HCT116 (cell line): ENCODE measurements at regions not wholly inside any gene's neighbourhood (a gene's known extent, or its start where the extent isn't known, plus 50 kb on each side); places are given as distances from the start of the nearest gene placed in this dataset.

Experiments used
- CTCF ChIP-seq, 3 experiments: fragments of 200-600 bp in 1 of 3; sonication (generic) in 1 of 3; IDR thresholded peaks in 2 of 3; conservative IDR thresholded peaks in 1 of 3; 2 replicates each; pipeline ENCODE4 v1.5.1; 2012 to 2017; ENCODE audit warnings: low read depth in 2 of 3, low read length in 2 of 3, antibody characterized with exemption in 1 of 3, borderline replicate concordance in 1 of 3, control low read depth in 1 of 3, mild to moderate bottlenecking in 1 of 3, mixed read lengths in 1 of 3, mixed run types in 1 of 3, moderate library complexity in 1 of 3; ENCODE audit not compliant: insufficient read depth in 1 of 3
- EZH2 ChIP-seq: fragments of 200-600 bp; sonication (generic); IDR thresholded peaks from 2 replicates; pipeline ENCODE4 v1.6.1; 2017; ENCODE audit warnings: antibody characterized with exemption, mixed run types
- EZH2phosphoT487 ChIP-seq: fragments of 200-600 bp; IDR thresholded peaks from 2 replicates; pipeline ENCODE4 v1.6.1; 2018; ENCODE audit warnings: antibody characterized with exemption, borderline replicate concordance
- POLR2A ChIP-seq: IDR thresholded peaks from 2 replicates; pipeline ENCODE4 v1.7.0; 2011; ENCODE audit warnings: borderline replicate concordance; ENCODE audit not compliant: insufficient read depth, insufficient read length; ENCODE audit errors: extremely low read depth
- REST ChIP-seq: IDR thresholded peaks from 2 replicates; pipeline ENCODE4 v1.6.1; 2012; ENCODE audit warnings: low read depth

GRCh38 chr7:37546677-37547076 is 98.0 kb upstream of the ELMO1 start:
- no peak for TF ChIP-seq EZH2phosphoT487
- TF ChIP-seq EZH2: no peak
- no peak for TF ChIP-seq CTCF (IDR thresholded peaks at IDR 0.05 in 2 of 3, conservative IDR thresholded peaks at IDR 0.05 in 1 of 3; ENCODE audit: borderline replicate concordance in 1 of 3, insufficient read depth in 1 of 3, low read depth in 2 of 3, low read length in 2 of 3)
- no peak for TF ChIP-seq REST
- TF ChIP-seq POLR2A: no peak
